Mesenchymal stem cell (in vitro differentiated cells and primary cell): ENCODE measurements at regions not wholly inside any gene's neighbourhood (a gene's known extent, or its start where the extent isn't known, plus 50 kb on each side); places are given as distances from the start of the nearest gene placed in this dataset.

Experiments used
- DNase-seq: peaks from one replicate; pipeline ENCODE4 v3.0.0-alpha.2; 2013
- H2AFZ ChIP-seq: one replicate; pipeline ENCODE4 v1.6.1; 2013; ENCODE audit warnings: low read depth, mild to moderate bottlenecking, control low read depth, inconsistent platforms, low read length, moderate library complexity
- H2AK5ac ChIP-seq: 2 replicates; pipeline ENCODE4 v1.6.1; 2013; ENCODE audit warnings: low read length, moderate library complexity, mild to moderate bottlenecking, inconsistent platforms; ENCODE audit not compliant: severe bottlenecking
- H2BK120ac ChIP-seq: one replicate; pipeline ENCODE4 v1.6.1; 2013; ENCODE audit warnings: low read depth, mild to moderate bottlenecking, inconsistent platforms, low read length, moderate library complexity
- H2BK12ac ChIP-seq, 2 experiments: one replicate each; pipeline ENCODE4 v1.6.1; 2013; ENCODE audit warnings: inconsistent platforms in 2 of 2, low read length in 2 of 2, mild to moderate bottlenecking in 2 of 2, moderate library complexity in 2 of 2, control low read depth in 1 of 2
- H2BK15ac ChIP-seq: one replicate; pipeline ENCODE4 v1.6.1; 2013; ENCODE audit warnings: mild to moderate bottlenecking, low read depth, inconsistent platforms; ENCODE audit not compliant: poor library complexity, severe bottlenecking
- H2BK5ac ChIP-seq: 2 replicates; pipeline ENCODE4 v1.6.1; 2013; ENCODE audit warnings: low read depth, mild to moderate bottlenecking, low read length, control low read depth, inconsistent platforms; ENCODE audit not compliant: poor library complexity, severe bottlenecking
- H3K14ac ChIP-seq, 2 experiments: one replicate each; pipeline ENCODE4 v1.6.1; 2013; ENCODE audit warnings: inconsistent platforms in 2 of 2, low read length in 2 of 2, control low read depth in 1 of 2, mild to moderate bottlenecking in 1 of 2, moderate library complexity in 1 of 2
- H3K18ac ChIP-seq, 2 experiments: one replicate each; pipeline ENCODE4 v1.6.1; 2013; ENCODE audit warnings: inconsistent platforms in 2 of 2, low read length in 2 of 2, control low read depth in 1 of 2, low read depth in 1 of 2, mild to moderate bottlenecking in 1 of 2
- H3K23ac ChIP-seq, 2 experiments: one replicate each; pipeline ENCODE4 v1.6.1; 2013; ENCODE audit warnings: inconsistent platforms in 2 of 2, low read length in 2 of 2, mild to moderate bottlenecking in 2 of 2, moderate library complexity in 2 of 2, control low read depth in 1 of 2
- H3K27ac ChIP-seq: 2 replicates; pipeline ENCODE4 v1.5.1; 2013; ENCODE audit warnings: mild to moderate bottlenecking, moderate library complexity, low read length, control low read depth, inconsistent platforms; ENCODE audit not compliant: poor library complexity, severe bottlenecking
- H3K27me3 ChIP-seq, 2 experiments: 2 replicates each; pipeline versions ENCODE4 v1.6.1 to v1.7.0; 2013; ENCODE audit warnings: low read length in 2 of 2, mild to moderate bottlenecking in 2 of 2, moderate library complexity in 2 of 2, control low read depth in 1 of 2, inconsistent platforms in 1 of 2; ENCODE audit not compliant: control insufficient read depth in 1 of 2, insufficient read depth in 1 of 2
- H3K36me3 ChIP-seq, 2 experiments: 2 replicates each; pipeline versions ENCODE4 v1.6.1 to v1.7.0; 2013; ENCODE audit warnings: low read length in 2 of 2, control low read depth in 1 of 2, inconsistent platforms in 1 of 2, low read depth in 1 of 2, mild to moderate bottlenecking in 1 of 2; ENCODE audit not compliant: insufficient read depth in 2 of 2, control insufficient read depth in 1 of 2
- H3K4ac ChIP-seq, 2 experiments: one replicate each; pipeline ENCODE4 v1.6.1; 2013; ENCODE audit warnings: inconsistent platforms in 2 of 2, low read length in 2 of 2, mild to moderate bottlenecking in 2 of 2, moderate library complexity in 2 of 2, control low read depth in 1 of 2, low read depth in 1 of 2
- H3K4me1 ChIP-seq: 2 replicates; pipeline ENCODE4 v1.6.1; 2013; ENCODE audit warnings: low read depth, low read length, control low read depth; ENCODE audit not compliant: control insufficient read depth, insufficient read depth
- H3K4me2 ChIP-seq: 2 replicates; pipeline ENCODE4 v1.6.1; 2013; ENCODE audit warnings: low read length, mild to moderate bottlenecking, inconsistent platforms; ENCODE audit not compliant: poor library complexity, severe bottlenecking
- H3K4me3 ChIP-seq, 2 experiments: 2 replicates each; pipeline versions ENCODE4 v1.5.1 to v1.7.0; 2013; ENCODE audit warnings: low read length in 2 of 2, mild to moderate bottlenecking in 2 of 2, control low read depth in 1 of 2, low read depth in 1 of 2; ENCODE audit not compliant: insufficient read depth in 1 of 2
- H3K79me1 ChIP-seq: replicated peaks from 2 replicates; pipeline ENCODE4 v1.6.1; 2013; ENCODE audit warnings: mild to moderate bottlenecking, control low read depth, low read length, inconsistent platforms; ENCODE audit not compliant: poor library complexity, severe bottlenecking
- H3K9ac ChIP-seq: 2 replicates; pipeline ENCODE4 v1.7.0; 2013; ENCODE audit warnings: mild to moderate bottlenecking, low read length, moderate library complexity
- H3K9me3 ChIP-seq: 2 replicates; pipeline ENCODE4 v1.7.0; 2013; ENCODE audit warnings: mild to moderate bottlenecking, low read length; ENCODE audit not compliant: control insufficient read depth
- H4K8ac ChIP-seq: one replicate; pipeline ENCODE4 v1.6.1; 2013; ENCODE audit warnings: inconsistent platforms, mild to moderate bottlenecking, low read length, moderate library complexity
- H4K91ac ChIP-seq: one replicate; pipeline ENCODE4 v1.6.1; 2013; ENCODE audit warnings: mild to moderate bottlenecking, low read length, inconsistent platforms
- WGBS: methylation state at CpG from one replicate; pipeline ENCODE4 v1.1.7; 2013; ENCODE audit warnings: mixed read lengths; 5-methylcytosine and 5-hydroxymethylcytosine counted together

DNA sequence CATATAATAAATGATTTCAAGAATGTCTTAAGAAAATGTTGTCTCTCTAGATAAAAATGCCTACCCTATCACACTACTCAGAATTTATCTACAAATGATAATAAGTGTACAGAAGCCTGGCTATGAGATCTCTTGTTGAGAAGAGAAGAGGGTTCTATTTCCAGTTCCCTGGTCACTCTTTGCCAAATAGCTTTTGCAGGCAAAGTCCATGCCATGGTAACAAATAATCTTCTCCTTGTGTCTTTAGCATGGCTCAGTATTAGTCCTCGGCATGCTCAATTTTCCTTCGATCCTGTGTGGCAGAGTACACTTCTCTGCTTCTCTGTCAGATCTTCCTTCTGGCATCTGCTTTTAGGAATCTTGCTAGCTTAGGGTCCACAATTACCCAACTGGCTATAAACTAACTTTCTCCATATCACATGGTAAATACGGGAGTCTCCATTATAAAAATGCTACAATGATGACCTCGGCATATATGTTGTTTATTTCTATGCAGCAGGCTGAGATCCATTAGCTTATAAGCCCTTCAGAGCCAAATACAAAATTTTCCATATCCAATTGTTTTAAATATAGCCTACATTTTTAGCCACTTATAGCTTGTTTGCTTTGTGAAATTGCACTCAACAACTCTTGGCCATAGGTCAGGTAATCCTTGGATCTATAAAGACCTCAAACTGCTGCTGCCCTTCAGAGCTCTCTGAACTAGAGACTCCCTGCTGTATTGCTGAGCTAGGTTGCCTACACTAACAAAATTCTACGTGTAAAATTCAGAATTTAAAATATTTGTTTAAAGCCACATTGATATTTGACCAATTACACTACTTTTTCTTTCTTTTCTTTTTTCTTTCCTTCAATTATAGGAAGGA is 157.5 kb downstream of the FSIP2 start:
- Histone ChIP-seq H3K9ac (no peak overlapping the region), H3K4me3 (no peak overlapping the region), H2BK12ac (no peak overlapping the region), H4K8ac (no peak overlapping the region), H2BK5ac (no peak overlapping the region), H3K79me1 (no peaks in the 10 kb centered on the region), H3K18ac (no peak overlapping the region), H3K4me2 (no peak overlapping the region), H3K14ac (no peak overlapping the region), H4K91ac (no peak overlapping the region), H3K23ac (no peak overlapping the region), H3K36me3 (no peaks in the 10 kb centered on the region), H3K9me3 (no peaks in the 10 kb centered on the region), H2AK5ac (no peak overlapping the region), H3K4me1 (no peaks in the 10 kb centered on the region), H3K27ac (no peak overlapping the region), H2AFZ (no peak overlapping the region), H2BK120ac (no peak overlapping the region), H3K27me3 (no peaks in the 10 kb centered on the region), H2BK15ac (no peak overlapping the region), H3K4ac (no peak overlapping the region)
- 95% methylated on average over 4 of the region's 5 CpGs for WGBS
- DNase-seq: no peak

DNA sequence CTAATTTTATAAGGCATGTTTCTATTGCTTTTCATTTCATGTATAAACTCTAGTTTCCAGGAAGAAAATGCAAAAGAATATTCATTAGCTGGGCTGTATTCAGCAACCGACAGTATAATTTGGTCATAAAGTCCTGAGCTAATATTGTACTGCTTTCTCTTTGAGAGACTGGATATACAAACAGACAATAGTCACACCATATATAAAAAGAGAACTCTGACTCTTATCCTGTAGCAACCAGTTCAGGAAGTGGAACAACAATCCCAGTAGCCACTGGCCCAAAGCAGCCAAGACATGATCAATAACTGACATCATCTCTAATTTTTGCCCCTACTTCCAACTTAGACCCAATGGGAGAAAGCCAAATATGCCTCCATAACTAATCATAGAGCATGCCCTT is 160.8 kb downstream of the FSIP2 start:
- 100% methylated on average over 1 of the region's 1 CpG for WGBS
- Histone ChIP-seq H2BK12ac (no peak overlapping the region), H3K4me2 (no peak overlapping the region), H3K18ac (no peak overlapping the region), H3K4me3 (no peak overlapping the region), H3K4me1 (no peaks in the 10 kb centered on the region), H3K36me3 (no peaks in the 10 kb centered on the region), H3K9ac (no peak overlapping the region), H2AK5ac (no peak overlapping the region), H3K4ac (no peak overlapping the region), H3K27ac (no peak overlapping the region), H3K14ac (no peak overlapping the region), H4K8ac (no peak overlapping the region), H3K27me3 (no peaks in the 10 kb centered on the region), H3K79me1 (no peaks in the 10 kb centered on the region), H2AFZ (no peak overlapping the region), H3K23ac (no peak overlapping the region), H2BK15ac (no peak overlapping the region), H3K9me3 (no peaks in the 10 kb centered on the region), H2BK5ac (no peak overlapping the region), H2BK120ac (no peak overlapping the region), H4K91ac (no peak overlapping the region)
- DNase-seq: no peak

DNA sequence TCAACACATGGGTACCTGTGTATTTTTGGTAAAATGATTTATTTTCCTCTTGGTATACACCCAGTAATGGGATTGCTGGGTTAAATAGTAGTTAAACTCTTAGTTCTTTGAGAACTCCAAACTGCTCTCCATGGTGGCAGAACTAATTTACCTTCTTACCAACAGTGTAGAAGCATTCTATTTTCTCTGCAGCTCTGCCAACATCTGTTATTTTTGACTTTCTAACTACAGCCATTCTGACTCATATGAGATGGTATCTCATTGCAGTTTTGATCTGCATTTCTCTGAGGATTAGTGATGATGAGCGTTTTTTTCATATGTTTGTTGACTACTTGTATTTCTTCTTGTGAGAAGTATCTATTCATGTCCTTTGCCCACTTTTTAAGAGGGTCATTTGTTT is 180.6 kb downstream of the FSIP2 start:
- no peak overlapping the region for H4K8ac ChIP-seq
- no peaks in the 10 kb centered on the region for H3K79me1 ChIP-seq
- H3K9me3 ChIP-seq: peaks cover 7% of the 10 kb centered on the region
- H2BK12ac ChIP-seq: no peak overlapping the region
- no peak overlapping the region for H3K18ac ChIP-seq
- H3K27ac ChIP-seq: no peak overlapping the region
- H3K36me3 ChIP-seq: no peaks in the 10 kb centered on the region
- H2BK15ac ChIP-seq: no peak overlapping the region
- H3K27me3 ChIP-seq: no peaks in the 10 kb centered on the region
- H3K4ac ChIP-seq: no peak overlapping the region
- H3K4me2 ChIP-seq: no peak overlapping the region
- H2BK5ac ChIP-seq: no peak overlapping the region
- no peak overlapping the region for H2AFZ ChIP-seq
- no peaks in the 10 kb centered on the region for H3K4me1 ChIP-seq
- H3K9ac ChIP-seq: no peak overlapping the region
- no peak overlapping the region for H2AK5ac ChIP-seq
- no peak overlapping the region for H3K23ac ChIP-seq
- no peak overlapping the region for H4K91ac ChIP-seq
- H3K14ac ChIP-seq: no peak overlapping the region
- 92% methylated on average over 1 of the region's 1 CpG for WGBS
- no peak overlapping the region for H3K4me3 ChIP-seq
- no peak for DNase-seq
- no peak overlapping the region for H2BK120ac ChIP-seq

DNA sequence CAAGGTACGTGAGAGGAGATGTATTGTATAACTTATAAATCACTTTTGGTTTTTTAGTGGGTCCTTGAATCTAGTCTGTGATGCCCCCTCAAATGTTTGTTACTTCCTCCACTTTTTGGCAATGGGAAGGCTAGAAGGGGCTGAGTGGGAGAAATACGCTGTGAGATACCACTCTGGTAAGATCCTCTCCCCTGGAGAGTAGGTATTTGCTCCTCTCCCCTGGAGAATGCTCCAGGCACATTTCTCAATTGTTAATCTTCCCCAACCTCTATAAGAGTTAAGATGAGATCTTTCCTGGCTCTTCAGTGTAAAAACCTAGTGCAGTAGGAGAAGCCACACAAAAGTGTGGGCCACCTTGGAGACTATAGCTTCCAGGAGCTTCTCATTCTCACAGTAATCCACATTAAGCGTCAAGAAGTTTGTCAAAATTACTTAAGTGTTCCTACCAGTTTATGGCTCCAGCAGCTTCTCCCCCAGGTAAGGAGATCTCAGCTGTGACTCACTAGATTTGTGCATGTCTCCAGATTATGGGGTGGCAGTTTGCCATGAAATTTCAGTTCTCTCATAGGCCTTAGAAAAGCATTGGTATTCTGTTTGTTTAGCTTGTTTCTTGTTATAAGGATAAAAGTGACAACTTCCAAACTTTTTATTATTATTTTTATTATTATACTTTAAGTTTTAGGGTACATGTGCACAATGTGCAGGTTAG is 182.6 kb downstream of the FSIP2 start:
- Histone ChIP-seq H4K8ac (no peak overlapping the region), H3K36me3 (no peaks in the 10 kb centered on the region), H3K18ac (no peak overlapping the region), H3K23ac (no peak overlapping the region), H3K4ac (no peak overlapping the region), H3K4me1 (no peaks in the 10 kb centered on the region), H2BK15ac (no peak overlapping the region), H3K4me2 (no peak overlapping the region), H2AFZ (no peak overlapping the region), H2AK5ac (no peak overlapping the region), H3K27me3 (no peaks in the 10 kb centered on the region), H3K14ac (no peak overlapping the region), H3K9me3 (peaks cover 7% of the 10 kb centered on the region), H2BK120ac (no peak overlapping the region), H3K79me1 (no peaks in the 10 kb centered on the region), H2BK5ac (no peak overlapping the region), H3K4me3 (no peak overlapping the region), H3K9ac (no peak overlapping the region), H2BK12ac (no peak overlapping the region), H4K91ac (no peak overlapping the region), H3K27ac (no peak overlapping the region)
- DNase-seq: no peak
- 100% methylated on average over 2 of the region's 3 CpGs for WGBS
